ENCODE measurements at regions not wholly inside any gene's neighbourhood (a gene's known extent, or its start where the extent isn't known, plus 50 kb on each side); places are given as distances from the start of the nearest gene placed in this dataset.

- DNase-seq = no peak
These were observed 148.0 kb upstream of the CDH12 start for GRCh38 chr5:23001120-23001519.

GRCh38 chr5:22998774-22999173 lies 145.6 kb upstream of the CDH12 start:
- DNase-seq = no peak

GRCh38 chr5:22998362-22998761 lies 145.2 kb upstream of the CDH12 start:
- no peak for DNase-seq

GRCh38 chr5:22988937-22989336 lies 135.8 kb upstream of the CDH12 start:
- no peak for DNase-seq

- DNase-seq = no peak
These were observed 133.1 kb upstream of the CDH12 start for GRCh38 chr5:22986281-22986680.

- no peak for DNase-seq
These were observed 132.3 kb upstream of the CDH12 start for GRCh38 chr5:22985446-22985845.

GRCh38 chr5:22970956-22971618 lies 117.9 kb upstream of the CDH12 start:
- DNase-seq = no peak

GRCh38 chr5:22970491-22970890 lies 117.3 kb upstream of the CDH12 start:
- DNase-seq = no peak

- DNase-seq = no peak
These were observed 115.2 kb upstream of the CDH12 start for GRCh38 chr5:22968386-22968785.

GRCh38 chr5:22965960-22966359 lies 112.8 kb upstream of the CDH12 start:
- no peak for DNase-seq

GRCh38 chr5:22964632-22965031 lies 111.5 kb upstream of the CDH12 start:
- DNase-seq = no peak

- DNase-seq = no peak
These were observed 105.5 kb upstream of the CDH12 start for GRCh38 chr5:22958462-22959262.

- no peak for DNase-seq
These were observed 94.8 kb upstream of the CDH12 start for GRCh38 chr5:22947921-22948320.

- DNase-seq = no peak
These were observed 85.2 kb upstream of the CDH12 start for GRCh38 chr5:22938362-22938761.

- DNase-seq = no peak
These were observed 75.8 kb upstream of the CDH12 start for GRCh38 chr5:22928821-22929482.

- DNase-seq = no peak
These were observed 73.4 kb upstream of the CDH12 start for GRCh38 chr5:22926574-22926973.

GRCh38 chr5:22918511-22918910 lies 65.4 kb upstream of the CDH12 start:
- no peak for DNase-seq

- DNase-seq = no peak
These were observed 63.2 kb upstream of the CDH12 start for GRCh38 chr5:22916393-22916792.

GRCh38 chr5:22911019-22911418 lies 57.9 kb upstream of the CDH12 start:
- DNase-seq = no peak

GRCh38 chr5:22910523-22910922 lies 57.4 kb upstream of the CDH12 start:
- DNase-seq = no peak

GRCh38 chr5:22908586-22908985 lies 55.4 kb upstream of the CDH12 start:
- no peak for DNase-seq

GRCh38 chr5:22908129-22908528 lies 55.0 kb upstream of the CDH12 start:
- DNase-seq = no peak
